ENCODE measurements at regions not wholly inside any gene's neighbourhood (a gene's known extent, or its start where the extent isn't known, plus 50 kb on each side); places are given as distances from the start of the nearest gene placed in this dataset.

DNA sequence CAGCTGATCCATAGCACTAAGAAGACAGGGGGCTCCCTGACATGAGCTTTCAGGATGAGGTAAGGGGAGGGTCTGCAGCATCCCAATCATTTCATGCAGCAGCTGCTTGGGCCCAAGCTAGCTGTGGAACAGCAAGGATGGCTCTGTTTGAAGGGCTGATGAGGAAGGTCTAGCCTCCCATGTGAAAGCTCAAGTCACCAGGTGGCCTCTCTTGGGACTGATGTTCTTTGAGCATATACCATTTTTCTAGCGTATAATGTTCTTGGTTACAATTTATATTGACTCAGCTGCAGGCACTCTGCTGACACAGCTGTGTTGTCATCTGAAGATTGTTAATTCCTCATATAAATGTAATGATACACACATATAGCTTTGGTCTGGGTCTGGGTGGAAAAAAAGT lies 87.0 kb downstream of the CD200R1L start:
- BruUV-seq (replicated peaks): no TSS peak
- H3K27ac ChIP-seq (ENCODE audit: low read depth, low read length): no peak overlapping the region
- H3K9me3 ChIP-seq (ENCODE audit: control insufficient read depth in 1 of 2, insufficient read depth in 1 of 2, low read depth in 1 of 2, low read length in 2 of 2): no peaks in the 10 kb centered on the region
- H3K4me2 ChIP-seq (ENCODE audit: low read length): no peak overlapping the region
- no peaks in the 10 kb centered on the region for H3K36me3 ChIP-seq (ENCODE audit: control insufficient read depth in 1 of 2, insufficient read depth in 2 of 2, low read length in 2 of 2)
- no peak overlapping the region for H3K4me3 ChIP-seq (replicated peaks in 1 of 2; ENCODE audit: low read depth in 1 of 2, low read length in 2 of 2)
- DNase-seq (ENCODE audit: low read depth, low spot score) (no peak), ATAC-seq (no peak)
- no peaks in the 10 kb centered on the region for H3K79me2 ChIP-seq (ENCODE audit: insufficient read depth, low read length)
- POLR2A ChIA-PET: no interaction called here
- no peaks in the 10 kb centered on the region for H3K9me2 ChIP-seq (ENCODE audit: insufficient read depth)
- no peak for TF ChIP-seq ZNF274 (IDR thresholded peaks at IDR 0.05; ENCODE audit: low read depth, low read length)
- TF ChIP-seq ZFX (IDR thresholded peaks at IDR 0.05): no peak
- no peak for TF ChIP-seq EGR1 (IDR thresholded peaks at IDR 0.05; ENCODE audit: low read depth)
- TF ChIP-seq YY1 (IDR thresholded peaks at IDR 0.05; ENCODE audit: extremely low read depth, insufficient replicate concordance, low read depth, low read length): no peak
- TF ChIP-seq, protein P1, sequence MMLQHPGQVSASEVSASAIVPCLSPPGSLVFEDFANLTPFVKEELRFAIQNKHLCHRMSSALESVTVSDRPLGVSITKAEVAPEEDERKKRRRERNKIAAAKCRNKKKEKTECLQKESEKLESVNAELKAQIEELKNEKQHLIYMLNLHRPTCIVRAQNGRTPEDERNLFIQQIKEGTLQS (IDR thresholded peaks at IDR 0.05): no peak
- no peak for TF ChIP-seq ELF1 (IDR thresholded peaks at IDR 0.05; ENCODE audit: borderline replicate concordance, low read depth)
- H3K9ac ChIP-seq (ENCODE audit: low read length): no peak overlapping the region
- CTCF ChIA-PET: no interaction called here
- H2AFZ ChIP-seq (ENCODE audit: low read depth, low read length, poor library complexity, severe bottlenecking): no peak overlapping the region
- no peaks in the 10 kb centered on the region for H4K20me1 ChIP-seq (ENCODE audit: insufficient read depth)
- no peaks in the 10 kb centered on the region for H3K4me1 ChIP-seq (ENCODE audit: control insufficient read depth in 1 of 2, insufficient read depth in 2 of 2, low read length in 2 of 2)
- no peaks in the 10 kb centered on the region for H3K27me3 ChIP-seq (ENCODE audit: insufficient read depth, low read length)
- intact Hi-C loops (cut with micrococcal nuclease): no loop called here
- RAD21 ChIA-PET (ENCODE audit: low non-redundant PET in 1 of 2, low total read pairs in 2 of 2, uncharacterized antibody in 2 of 2, unreplicated experiment in 2 of 2): no interaction called here

DNA sequence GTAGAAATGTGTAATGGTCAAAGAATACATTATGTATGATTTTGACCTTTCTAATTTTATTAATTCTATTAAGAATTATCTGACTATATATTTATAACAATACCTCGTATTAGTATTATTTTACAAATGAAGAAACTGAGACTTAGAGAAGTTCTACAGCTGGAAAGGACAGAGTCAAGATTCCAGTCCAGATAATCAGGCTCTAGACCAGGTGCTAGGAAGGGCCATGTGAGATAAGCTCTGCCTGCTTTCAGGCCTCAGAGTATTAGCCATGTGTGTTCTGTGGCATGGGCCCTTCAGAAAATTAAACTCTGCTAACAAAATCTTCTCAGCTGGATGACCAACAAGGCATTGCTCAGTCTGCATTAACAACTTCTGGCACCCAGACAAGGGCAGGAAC lies 87.5 kb downstream of the CD200R1L start:
- no peak for ATAC-seq
- Histone ChIP-seq H3K9me2 (ENCODE audit: insufficient read depth) (no peaks in the 10 kb centered on the region), H3K36me3 (ENCODE audit: control insufficient read depth in 1 of 2, insufficient read depth in 2 of 2, low read length in 2 of 2) (no peaks in the 10 kb centered on the region), H3K79me2 (ENCODE audit: insufficient read depth, low read length) (no peaks in the 10 kb centered on the region), H3K4me3 (replicated peaks in 1 of 2; ENCODE audit: low read depth in 1 of 2, low read length in 2 of 2) (no peak overlapping the region), H3K4me1 (ENCODE audit: control insufficient read depth in 1 of 2, insufficient read depth in 2 of 2, low read length in 2 of 2) (no peaks in the 10 kb centered on the region), H2AFZ (ENCODE audit: low read depth, low read length, poor library complexity, severe bottlenecking) (no peak overlapping the region), H3K4me2 (ENCODE audit: low read length) (no peak overlapping the region), H3K27me3 (ENCODE audit: insufficient read depth, low read length) (no peaks in the 10 kb centered on the region), H4K20me1 (ENCODE audit: insufficient read depth) (no peaks in the 10 kb centered on the region), H3K9me3 (ENCODE audit: control insufficient read depth in 1 of 2, insufficient read depth in 1 of 2, low read depth in 1 of 2, low read length in 2 of 2) (no peaks in the 10 kb centered on the region), H3K27ac (ENCODE audit: low read depth, low read length) (no peak overlapping the region), H3K9ac (ENCODE audit: low read length) (no peak overlapping the region)
- CTCF ChIA-PET: no interaction called here
- POLR2A ChIA-PET: no interaction called here
- RAD21 ChIA-PET (ENCODE audit: low non-redundant PET in 1 of 2, low total read pairs in 2 of 2, uncharacterized antibody in 2 of 2, unreplicated experiment in 2 of 2): no interaction called here
- BruUV-seq (replicated peaks): no TSS peak
- intact Hi-C loops (cut with micrococcal nuclease): no loop called here
- TF ChIP-seq ZNF274 (IDR thresholded peaks at IDR 0.05; ENCODE audit: low read depth, low read length) (no peak), SP1 (IDR thresholded peaks at IDR 0.05; ENCODE audit: low read depth) (no peak), TCF7L2 (IDR thresholded peaks at IDR 0.05; ENCODE audit: borderline replicate concordance, extremely low read depth, insufficient read depth, insufficient read length) (no peak), POLR2AphosphoS5 (IDR thresholded peaks at IDR 0.05; ENCODE audit: low read depth, low read length) (no peak), EGR1 (IDR thresholded peaks at IDR 0.05; ENCODE audit: low read depth) (no peak), EZH2phosphoT487 (IDR thresholded peaks at IDR 0.05; ENCODE audit: borderline replicate concordance) (no peak)
- TF ChIP-seq, protein P2, sequence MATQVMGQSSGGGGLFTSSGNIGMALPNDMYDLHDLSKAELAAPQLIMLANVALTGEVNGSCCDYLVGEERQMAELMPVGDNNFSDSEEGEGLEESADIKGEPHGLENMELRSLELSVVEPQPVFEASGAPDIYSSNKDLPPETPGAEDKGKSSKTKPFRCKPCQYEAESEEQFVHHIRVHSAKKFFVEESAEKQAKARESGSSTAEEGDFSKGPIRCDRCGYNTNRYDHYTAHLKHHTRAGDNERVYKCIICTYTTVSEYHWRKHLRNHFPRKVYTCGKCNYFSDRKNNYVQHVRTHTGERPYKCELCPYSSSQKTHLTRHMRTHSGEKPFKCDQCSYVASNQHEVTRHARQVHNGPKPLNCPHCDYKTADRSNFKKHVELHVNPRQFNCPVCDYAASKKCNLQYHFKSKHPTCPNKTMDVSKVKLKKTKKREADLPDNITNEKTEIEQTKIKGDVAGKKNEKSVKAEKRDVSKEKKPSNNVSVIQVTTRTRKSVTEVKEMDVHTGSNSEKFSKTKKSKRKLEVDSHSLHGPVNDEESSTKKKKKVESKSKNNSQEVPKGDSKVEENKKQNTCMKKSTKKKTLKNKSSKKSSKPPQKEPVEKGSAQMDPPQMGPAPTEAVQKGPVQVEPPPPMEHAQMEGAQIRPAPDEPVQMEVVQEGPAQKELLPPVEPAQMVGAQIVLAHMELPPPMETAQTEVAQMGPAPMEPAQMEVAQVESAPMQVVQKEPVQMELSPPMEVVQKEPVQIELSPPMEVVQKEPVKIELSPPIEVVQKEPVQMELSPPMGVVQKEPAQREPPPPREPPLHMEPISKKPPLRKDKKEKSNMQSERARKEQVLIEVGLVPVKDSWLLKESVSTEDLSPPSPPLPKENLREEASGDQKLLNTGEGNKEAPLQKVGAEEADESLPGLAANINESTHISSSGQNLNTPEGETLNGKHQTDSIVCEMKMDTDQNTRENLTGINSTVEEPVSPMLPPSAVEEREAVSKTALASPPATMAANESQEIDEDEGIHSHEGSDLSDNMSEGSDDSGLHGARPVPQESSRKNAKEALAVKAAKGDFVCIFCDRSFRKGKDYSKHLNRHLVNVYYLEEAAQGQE (IDR thresholded peaks at IDR 0.05; ENCODE audit: low read depth): no peak
- DNase-seq (ENCODE audit: low read depth, low spot score): no peak
